GM12864 (cell line): ENCODE measurements at regions not wholly inside any gene's neighbourhood (a gene's known extent, or its start where the extent isn't known, plus 50 kb on each side); places are given as distances from the start of the nearest gene placed in this dataset.
A peak's percentile ranks its signal among the peaks of the same experiment; 100 is the strongest.
"Not testable (repeated sequence)": the region's sequence is repeated elsewhere in the genome, so short reads cannot be mapped to it uniquely, and the experiment has no call there.

ENCODE experiments used
- DNase-seq: peaks from one replicate; pipeline ENCODE4 v3.0.0-alpha.2; 2011; ENCODE audit warnings: low read depth
- H3K4me3 ChIP-seq: 2 replicates; pipeline ENCODE4 v1.5.1; 2011; ENCODE audit warnings: mild to moderate bottlenecking, low read depth, low read length, control low read depth
- CTCF ChIP-seq: IDR thresholded peaks from 2 replicates; pipeline ENCODE4 v1.5.1; 2011; ENCODE audit warnings: low read depth, mild to moderate bottlenecking, moderate library complexity, low read length, control low read depth, inconsistent platforms; ENCODE audit errors: missing control alignments

- H3K4me3 ChIP-seq = no peak overlapping the region
- no peak for DNase-seq
- no peak for TF ChIP-seq CTCF
These were observed 186.2 kb upstream of the REG3G start for GRCh38 chr2:78839259-78839658.

- H3K4me3 ChIP-seq = not testable (repeated sequence)
These were observed 185.2 kb upstream of the REG3G start for GRCh38 chr2:78840311-78840710.

GRCh38 chr2:78845664-78846185 is 179.8 kb upstream of the REG3G start:
- no peak for TF ChIP-seq CTCF
- DNase-seq = no peak
- no peak overlapping the region for H3K4me3 ChIP-seq

More at GRCh38 chr2:78840311-78840710, 185.2 kb upstream of the REG3G start:
- DNase-seq = not testable (repeated sequence)

GRCh38 chr2:78861546-78861945 is 164.0 kb upstream of the REG3G start:
- peak; percentile 33 for TF ChIP-seq CTCF
- DNase-seq = no peak
- H3K4me3 ChIP-seq = no peak overlapping the region

- no peak for DNase-seq
- TF ChIP-seq CTCF = no peak
- H3K4me3 ChIP-seq = no peak overlapping the region
These were observed 161.3 kb upstream of the REG3G start for GRCh38 chr2:78864205-78864604.

- DNase-seq = no peak
- TF ChIP-seq CTCF = no peak
- H3K4me3 ChIP-seq = no peak overlapping the region
These were observed 159.8 kb upstream of the REG3G start for GRCh38 chr2:78865667-78866066.

GRCh38 chr2:78870343-78870967 is 155.0 kb upstream of the REG3G start:
- TF ChIP-seq CTCF = no peak
- no peak for DNase-seq

More at GRCh38 chr2:78870343-78870967, 155.0 kb upstream of the REG3G start:
- no peak overlapping the region for H3K4me3 ChIP-seq
